ENCODE measurements at regions not wholly inside any gene's neighbourhood (a gene's known extent, or its start where the extent isn't known, plus 50 kb on each side); places are given as distances from the start of the nearest gene placed in this dataset.

DNA sequence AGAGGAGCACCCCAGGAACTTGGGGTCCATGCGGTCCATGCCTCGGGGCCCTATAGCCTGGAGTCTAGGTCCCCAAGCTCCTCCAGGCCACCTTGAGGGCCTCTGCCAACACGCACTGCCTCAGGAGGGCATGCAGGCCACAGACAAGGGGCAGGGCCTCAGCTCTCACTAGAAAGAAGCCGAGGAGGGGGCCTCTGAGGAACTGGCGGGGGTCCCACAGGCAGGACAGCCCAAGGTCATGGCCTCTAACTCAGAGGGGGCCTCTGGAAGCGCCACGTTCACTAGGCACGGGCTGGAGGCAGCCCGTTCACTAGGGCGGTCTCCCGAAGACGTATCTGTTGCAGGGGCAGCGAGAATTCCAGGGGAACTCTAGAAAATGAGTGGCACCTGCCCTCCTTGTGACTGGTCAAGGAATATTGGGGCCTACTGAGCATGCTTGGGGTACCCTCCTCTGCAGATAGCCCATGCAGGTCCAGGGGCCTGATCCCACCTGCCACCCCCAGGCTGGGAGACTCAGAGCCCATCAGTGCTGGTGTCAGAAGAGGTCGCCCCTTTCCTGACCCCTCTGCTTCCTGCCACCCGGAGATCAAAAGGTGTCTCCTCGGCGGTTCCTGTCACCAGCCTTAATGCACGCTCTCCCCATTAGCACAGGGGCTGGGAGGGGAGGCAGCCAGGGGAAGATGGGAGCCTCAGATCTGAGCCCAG is 86.7 kb upstream of the RET start:
- Histone ChIP-seq H3K36me3 (ENCODE audit: control insufficient read depth, insufficient read depth, low read length) (no peaks in the 10 kb centered on the region), H3K4me1 (ENCODE audit: control insufficient read depth, insufficient read depth, low read length) (no peaks in the 10 kb centered on the region), H3K27me3 (ENCODE audit: control insufficient read depth, insufficient read depth, low read length) (no peaks in the 10 kb centered on the region), H3K9me3 (ENCODE audit: control insufficient read depth, insufficient read depth, low read length) (no peaks in the 10 kb centered on the region), H3K4me3 (ENCODE audit: low read length) (no peak overlapping the region), H3K27ac (ENCODE audit: low read length) (no peak overlapping the region)
- TF ChIP-seq, protein P1, sequence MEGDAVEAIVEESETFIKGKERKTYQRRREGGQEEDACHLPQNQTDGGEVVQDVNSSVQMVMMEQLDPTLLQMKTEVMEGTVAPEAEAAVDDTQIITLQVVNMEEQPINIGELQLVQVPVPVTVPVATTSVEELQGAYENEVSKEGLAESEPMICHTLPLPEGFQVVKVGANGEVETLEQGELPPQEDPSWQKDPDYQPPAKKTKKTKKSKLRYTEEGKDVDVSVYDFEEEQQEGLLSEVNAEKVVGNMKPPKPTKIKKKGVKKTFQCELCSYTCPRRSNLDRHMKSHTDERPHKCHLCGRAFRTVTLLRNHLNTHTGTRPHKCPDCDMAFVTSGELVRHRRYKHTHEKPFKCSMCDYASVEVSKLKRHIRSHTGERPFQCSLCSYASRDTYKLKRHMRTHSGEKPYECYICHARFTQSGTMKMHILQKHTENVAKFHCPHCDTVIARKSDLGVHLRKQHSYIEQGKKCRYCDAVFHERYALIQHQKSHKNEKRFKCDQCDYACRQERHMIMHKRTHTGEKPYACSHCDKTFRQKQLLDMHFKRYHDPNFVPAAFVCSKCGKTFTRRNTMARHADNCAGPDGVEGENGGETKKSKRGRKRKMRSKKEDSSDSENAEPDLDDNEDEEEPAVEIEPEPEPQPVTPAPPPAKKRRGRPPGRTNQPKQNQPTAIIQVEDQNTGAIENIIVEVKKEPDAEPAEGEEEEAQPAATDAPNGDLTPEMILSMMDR (IDR thresholded peaks at IDR 0.05): no peak
- H3K4me3 Mint-ChIP-seq: no peak overlapping the region
- intact Hi-C loops (cut with micrococcal nuclease): no loop called here
- DNase-seq (no peak), ATAC-seq (no peak)
- H3K27ac Mint-ChIP-seq: no peak overlapping the region
- H3K27me3 Mint-ChIP-seq (ENCODE audit: low read depth in 2 of 2): no peaks in the 10 kb centered on the region
- H3K36me3 Mint-ChIP-seq: no peaks in the 10 kb centered on the region
- 78% methylated on average over 18 of the region's 18 CpGs for WGBS (ENCODE audit: insufficient coverage)
- no peaks in the 10 kb centered on the region for H3K9me3 Mint-ChIP-seq
- H3K4me1 Mint-ChIP-seq: no peaks in the 10 kb centered on the region

GRCh38 chr10:42990721-42991441 is 86.0 kb upstream of the RET start:
- H3K27ac ChIP-seq (ENCODE audit: low read length): no peak overlapping the region
- Mint-ChIP-seq H3K4me3 (no peak overlapping the region), H3K36me3 (no peaks in the 10 kb centered on the region), H3K27me3 (ENCODE audit: low read depth in 2 of 2) (no peaks in the 10 kb centered on the region), H3K9me3 (no peaks in the 10 kb centered on the region), H3K27ac (no peak overlapping the region), H3K4me1 (no peaks in the 10 kb centered on the region)
- ATAC-seq (no peak), DNase-seq (no peak)
- no peak overlapping the region for H3K4me3 ChIP-seq (ENCODE audit: low read length)
- no peaks in the 10 kb centered on the region for H3K36me3 ChIP-seq (ENCODE audit: control insufficient read depth, insufficient read depth, low read length)
- intact Hi-C loops (cut with micrococcal nuclease): no loop called here
- TF ChIP-seq, protein P1 (IDR thresholded peaks at IDR 0.05): no peak
- H3K4me1 ChIP-seq (ENCODE audit: control insufficient read depth, insufficient read depth, low read length): no peaks in the 10 kb centered on the region
- no peaks in the 10 kb centered on the region for H3K27me3 ChIP-seq (ENCODE audit: control insufficient read depth, insufficient read depth, low read length)
- 84% methylated on average over 18 of the region's 18 CpGs for WGBS (ENCODE audit: insufficient coverage)
- H3K9me3 ChIP-seq (ENCODE audit: control insufficient read depth, insufficient read depth, low read length): no peaks in the 10 kb centered on the region

DNA sequence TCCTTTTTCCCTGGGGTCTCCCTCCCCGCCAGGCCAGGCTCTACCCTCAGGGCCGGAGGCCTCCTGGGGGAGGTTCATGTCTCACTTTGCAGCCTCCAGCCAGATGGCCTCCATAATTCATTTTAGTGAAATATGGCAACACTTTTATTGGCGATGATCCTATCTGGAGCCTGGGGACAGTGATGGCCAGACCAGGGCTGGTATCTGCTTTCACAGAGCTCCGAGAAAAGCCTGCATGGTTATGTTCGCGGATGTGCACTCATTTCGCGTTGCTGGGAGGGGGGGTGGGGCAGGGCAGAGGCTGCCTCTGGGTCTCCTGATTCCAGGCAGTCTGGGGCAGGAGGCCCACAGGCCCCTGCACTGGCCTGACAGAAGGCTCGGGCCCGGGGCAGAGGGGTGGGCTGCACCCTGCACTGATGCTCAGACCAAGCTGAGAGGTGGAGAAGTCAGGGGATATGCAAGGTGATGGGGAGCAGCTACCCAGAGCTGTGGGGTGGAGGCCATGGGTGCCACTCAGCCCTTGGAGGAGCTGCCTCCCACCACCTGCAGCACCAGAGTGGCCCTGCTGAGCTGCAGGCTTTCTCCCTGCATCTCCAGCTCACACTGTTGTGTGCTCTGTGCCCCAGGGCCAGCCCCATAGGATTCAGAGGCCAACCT is 85.3 kb upstream of the RET start:
- ATAC-seq (no peak), DNase-seq (no peak)
- H3K36me3 ChIP-seq (ENCODE audit: control insufficient read depth, insufficient read depth, low read length): no peaks in the 10 kb centered on the region
- no peaks in the 10 kb centered on the region for H3K27me3 ChIP-seq (ENCODE audit: control insufficient read depth, insufficient read depth, low read length)
- Mint-ChIP-seq H3K27me3 (ENCODE audit: low read depth in 2 of 2) (no peaks in the 10 kb centered on the region), H3K4me3 (no peak overlapping the region), H3K4me1 (no peaks in the 10 kb centered on the region), H3K27ac (no peak overlapping the region), H3K36me3 (no peaks in the 10 kb centered on the region), H3K9me3 (no peaks in the 10 kb centered on the region)
- H3K27ac ChIP-seq (ENCODE audit: low read length): no peak overlapping the region
- intact Hi-C loops (cut with micrococcal nuclease): no loop called here
- H3K4me1 ChIP-seq (ENCODE audit: control insufficient read depth, insufficient read depth, low read length): no peaks in the 10 kb centered on the region
- TF ChIP-seq, protein P1 (IDR thresholded peaks at IDR 0.05): no peak
- H3K9me3 ChIP-seq (ENCODE audit: control insufficient read depth, insufficient read depth, low read length): no peaks in the 10 kb centered on the region
- no peak overlapping the region for H3K4me3 ChIP-seq (ENCODE audit: low read length)
- 94% methylated on average over 10 of the region's 10 CpGs for WGBS (ENCODE audit: insufficient coverage)
